ENCODE measurements at regions not wholly inside any gene's neighbourhood (a gene's known extent, or its start where the extent isn't known, plus 50 kb on each side); places are given as distances from the start of the nearest gene placed in this dataset.

DNA sequence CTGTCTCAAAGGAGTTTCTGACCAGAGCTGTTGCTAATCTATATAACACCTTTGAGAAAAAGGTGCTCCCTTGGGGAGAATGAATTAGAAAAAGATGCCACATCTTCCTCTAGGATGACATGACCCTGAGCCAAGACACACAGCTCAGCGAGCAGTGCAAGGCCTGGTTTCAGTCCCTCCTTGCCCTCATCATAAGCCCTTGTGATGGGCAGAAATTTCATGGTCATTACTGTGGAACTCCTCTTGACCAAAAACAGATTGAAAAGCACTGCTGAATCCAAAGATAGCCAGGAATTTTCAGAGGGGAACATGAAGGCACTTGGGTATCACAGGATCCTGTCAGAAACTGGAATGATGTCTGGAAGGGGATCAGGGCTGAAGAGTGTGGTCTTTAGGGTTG is 74.1 kb upstream of the IRX6 start:
- Mint-ChIP-seq H3K27ac (ENCODE audit: low read depth) (no peak overlapping the region), H3K4me1 (no peaks in the 10 kb centered on the region), H3K27me3 (peaks cover 36% of the 10 kb centered on the region), H3K4me3 (no peak overlapping the region), H3K36me3 (ENCODE audit: insufficient read depth) (peaks cover 2% of the 10 kb centered on the region), H3K9me3 (no peaks in the 10 kb centered on the region)
- no peak for DNase-seq (ENCODE audit: low spot score in 2 of 2)
- ATAC-seq (replicated peaks; ENCODE audit: extremely low read depth, poor library complexity, severe bottlenecking): no peak

DNA sequence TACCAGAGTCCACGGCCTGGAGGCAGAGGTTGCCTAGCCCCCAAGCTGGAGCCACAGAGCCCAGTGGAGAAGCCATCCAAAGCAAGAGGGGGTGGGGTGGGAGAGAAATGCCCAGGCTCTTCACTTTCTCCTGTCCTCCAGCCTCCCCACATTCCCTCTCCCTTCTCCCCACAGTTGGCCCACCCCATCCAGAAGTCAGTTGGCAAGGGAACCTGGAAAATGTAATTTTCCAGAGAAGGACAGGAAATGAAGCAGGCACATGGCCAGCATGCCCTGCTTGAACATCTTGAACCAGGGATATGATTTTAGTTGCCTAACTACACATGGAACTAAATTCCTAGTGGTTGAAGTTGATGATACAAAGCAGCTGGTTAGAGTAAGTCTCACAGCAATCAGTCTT is 73.3 kb upstream of the IRX6 start:
- Mint-ChIP-seq H3K9me3 (no peaks in the 10 kb centered on the region), H3K4me1 (no peaks in the 10 kb centered on the region), H3K27me3 (peaks cover 36% of the 10 kb centered on the region), H3K27ac (ENCODE audit: low read depth) (no peak overlapping the region), H3K4me3 (no peak overlapping the region), H3K36me3 (ENCODE audit: insufficient read depth) (peaks cover 2% of the 10 kb centered on the region)
- ATAC-seq (replicated peaks; ENCODE audit: extremely low read depth, poor library complexity, severe bottlenecking) (no peak), DNase-seq (ENCODE audit: low spot score in 2 of 2) (no peak)

DNA sequence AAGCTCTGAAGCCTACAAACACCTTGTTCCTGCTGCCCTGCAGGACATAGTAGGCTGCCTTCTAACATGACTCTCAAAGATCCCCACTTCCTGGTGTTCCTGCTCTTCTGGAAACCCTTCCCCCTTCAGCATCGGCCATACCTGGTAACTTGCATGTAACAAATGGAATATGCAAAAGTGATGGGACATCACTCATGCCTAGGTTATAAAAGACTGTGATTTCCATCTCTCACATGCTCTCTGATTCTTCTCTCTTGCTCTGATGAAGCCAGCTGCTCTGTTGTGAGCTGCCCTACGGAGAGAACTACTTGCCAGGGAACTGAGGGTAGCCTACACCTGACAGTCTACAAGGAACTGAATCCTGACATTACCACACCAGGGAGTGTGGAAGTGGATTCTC is 72.9 kb upstream of the IRX6 start:
- Mint-ChIP-seq H3K36me3 (ENCODE audit: insufficient read depth) (peaks cover 2% of the 10 kb centered on the region), H3K27me3 (peaks cover 37% of the 10 kb centered on the region), H3K27ac (ENCODE audit: low read depth) (no peak overlapping the region), H3K4me1 (no peaks in the 10 kb centered on the region), H3K4me3 (no peak overlapping the region), H3K9me3 (no peaks in the 10 kb centered on the region)
- ATAC-seq (replicated peaks; ENCODE audit: extremely low read depth, poor library complexity, severe bottlenecking) (no peak), DNase-seq (ENCODE audit: low spot score in 2 of 2) (no peak)

DNA sequence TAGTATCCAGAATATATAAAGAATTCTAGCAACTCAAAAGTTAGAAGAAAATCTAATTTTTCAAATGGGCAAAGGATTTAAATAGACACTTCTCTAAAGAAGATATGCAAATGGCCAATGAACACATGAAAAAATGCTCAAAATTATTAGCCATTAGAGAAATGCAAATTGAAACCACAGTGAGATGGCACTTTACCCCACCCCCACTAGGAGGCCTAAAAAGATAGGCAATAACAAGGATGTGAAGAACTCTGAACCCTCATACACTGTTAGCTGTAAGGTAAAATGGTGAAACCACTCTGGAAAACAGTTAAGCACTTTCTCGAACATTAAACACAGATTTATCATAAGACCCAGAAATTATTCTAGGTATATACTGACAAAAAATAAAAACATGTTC is 71.4 kb upstream of the IRX6 start:
- no peak for ATAC-seq (replicated peaks; ENCODE audit: extremely low read depth, poor library complexity, severe bottlenecking)
- Mint-ChIP-seq H3K27me3 (peaks cover 39% of the 10 kb centered on the region), H3K4me3 (no peak overlapping the region), H3K36me3 (ENCODE audit: insufficient read depth) (no peaks in the 10 kb centered on the region), H3K9me3 (no peaks in the 10 kb centered on the region), H3K4me1 (no peaks in the 10 kb centered on the region), H3K27ac (ENCODE audit: low read depth) (no peak overlapping the region)
- DNase-seq (ENCODE audit: low spot score in 2 of 2): no peak

DNA sequence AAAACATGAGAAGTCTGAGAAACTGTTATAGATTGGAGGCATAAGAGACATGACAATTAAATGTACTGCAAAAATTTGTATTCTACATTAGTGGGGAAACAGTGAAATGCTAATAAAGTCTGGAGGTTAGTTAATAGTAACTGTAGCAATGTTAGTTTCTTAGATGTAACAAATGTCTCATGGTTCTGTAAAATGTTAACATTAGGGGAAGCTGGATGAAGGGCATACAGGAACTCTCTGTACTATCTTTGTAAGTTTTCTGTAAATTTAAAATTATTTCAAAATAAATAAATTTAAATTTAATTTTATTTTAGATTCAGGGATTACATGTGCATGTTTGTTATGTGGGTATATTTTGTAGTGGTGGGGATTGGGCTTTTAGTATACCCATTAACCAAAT is 70.0 kb upstream of the IRX6 start:
- Mint-ChIP-seq H3K36me3 (ENCODE audit: insufficient read depth) (no peaks in the 10 kb centered on the region), H3K27me3 (peaks cover 33% of the 10 kb centered on the region), H3K9me3 (no peaks in the 10 kb centered on the region), H3K4me3 (no peak overlapping the region), H3K4me1 (no peaks in the 10 kb centered on the region), H3K27ac (ENCODE audit: low read depth) (no peak overlapping the region)
- DNase-seq (ENCODE audit: low spot score in 2 of 2): no peak
- no peak for ATAC-seq (replicated peaks; ENCODE audit: extremely low read depth, poor library complexity, severe bottlenecking)

DNA sequence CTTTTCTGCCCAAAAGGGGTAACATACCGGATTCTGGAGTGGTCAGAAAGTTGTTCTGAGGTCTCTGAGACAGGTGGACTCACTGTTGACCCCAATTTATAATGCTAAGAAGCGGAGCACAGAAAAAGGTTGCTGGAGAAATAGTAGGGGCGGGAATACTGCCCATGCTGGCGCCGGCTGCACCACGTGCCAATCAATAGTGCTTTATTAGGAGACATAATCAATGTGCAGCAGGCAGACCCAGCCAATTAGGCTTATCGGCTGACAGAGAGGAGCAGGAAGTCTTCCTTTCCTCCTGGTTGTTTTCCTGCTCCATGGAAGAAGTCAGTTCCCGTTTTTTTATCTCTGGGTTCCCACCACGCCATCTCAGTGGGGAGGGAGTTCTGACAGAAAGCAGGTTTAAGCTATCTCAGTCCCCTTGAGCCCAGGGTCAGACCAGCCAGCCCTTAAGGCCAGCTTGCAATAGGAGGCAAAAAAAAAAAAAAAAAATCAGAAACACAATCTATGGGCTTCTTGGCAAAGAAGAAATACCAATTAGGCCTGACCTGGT is 68.2 kb upstream of the IRX6 start:
- Mint-ChIP-seq H3K4me1 (no peaks in the 10 kb centered on the region), H3K27me3 (peaks cover 18% of the 10 kb centered on the region), H3K27ac (ENCODE audit: low read depth) (no peak overlapping the region), H3K9me3 (no peaks in the 10 kb centered on the region), H3K36me3 (ENCODE audit: insufficient read depth) (no peaks in the 10 kb centered on the region), H3K4me3 (no peak overlapping the region)
- ATAC-seq (replicated peaks; ENCODE audit: extremely low read depth, poor library complexity, severe bottlenecking) (no peak), DNase-seq (ENCODE audit: low spot score in 2 of 2) (no peak)

DNA sequence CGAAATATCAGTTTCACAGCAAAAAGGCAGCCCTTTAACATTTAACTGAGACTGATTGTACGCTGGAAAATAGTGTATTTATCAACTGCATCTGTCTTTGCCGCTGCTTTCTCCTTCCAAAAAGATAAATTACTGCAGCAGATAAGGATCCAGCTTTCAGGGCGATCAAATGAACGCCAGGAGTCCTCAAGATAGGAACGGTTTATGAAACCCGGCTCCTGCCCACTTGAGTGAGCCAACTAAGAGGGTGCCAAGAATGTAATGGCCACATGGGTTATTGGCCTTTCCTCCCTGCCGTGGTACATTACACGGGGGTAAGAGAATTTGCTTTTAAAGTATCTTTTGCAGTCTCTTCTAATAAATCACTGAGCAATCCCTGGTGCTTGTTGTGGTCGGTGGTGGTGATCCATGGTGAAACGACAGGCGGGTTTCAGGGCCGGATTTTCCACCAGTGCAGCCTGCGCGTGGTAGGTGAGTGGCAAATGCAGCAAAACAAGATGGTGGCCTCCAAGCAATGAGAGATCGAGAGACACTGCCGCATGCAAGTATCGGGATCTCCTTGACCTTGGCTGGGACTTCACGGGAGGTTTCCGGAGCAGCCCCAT is 67.5 kb upstream of the IRX6 start:
- Mint-ChIP-seq H3K27ac (ENCODE audit: low read depth) (no peak overlapping the region), H3K4me1 (no peaks in the 10 kb centered on the region), H3K4me3 (no peak overlapping the region), H3K36me3 (ENCODE audit: insufficient read depth) (no peaks in the 10 kb centered on the region), H3K27me3 (peaks cover 11% of the 10 kb centered on the region), H3K9me3 (no peaks in the 10 kb centered on the region)
- ATAC-seq (replicated peaks; ENCODE audit: extremely low read depth, poor library complexity, severe bottlenecking) (no peak), DNase-seq (ENCODE audit: low spot score in 2 of 2) (no peak)

DNA sequence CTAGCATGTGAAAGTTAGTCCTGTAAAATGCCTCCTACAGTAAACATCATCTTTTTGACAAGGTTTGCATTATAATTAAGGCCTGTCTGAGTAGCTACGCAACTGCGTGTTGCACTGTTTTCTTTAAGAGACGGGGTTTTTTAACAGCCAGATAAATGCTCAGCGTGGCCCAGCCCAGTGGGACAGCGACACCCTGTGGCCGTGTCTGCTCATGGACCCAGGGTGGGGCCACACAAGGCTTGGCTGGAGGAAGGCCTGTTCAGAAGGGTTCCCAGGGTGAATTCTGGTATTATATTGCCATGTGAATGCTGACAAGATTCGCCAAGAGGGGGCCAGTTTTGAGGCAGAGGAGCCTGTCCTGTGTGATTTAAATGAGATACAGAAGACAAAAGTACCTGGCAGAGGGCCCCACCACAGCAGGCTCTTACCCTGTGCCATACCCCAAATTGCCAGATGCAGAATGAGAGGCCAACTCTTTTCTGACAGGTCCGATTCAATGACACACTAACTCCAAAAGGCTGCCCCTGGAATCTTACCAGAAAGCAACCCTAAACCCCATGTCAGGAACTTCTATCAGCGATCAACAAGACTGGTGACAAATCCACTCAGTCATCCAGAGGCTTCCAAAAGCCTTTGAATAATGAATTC is 65.9 kb upstream of the IRX6 start:
- Mint-ChIP-seq H3K27ac (ENCODE audit: low read depth) (no peak overlapping the region), H3K27me3 (peaks cover 8% of the 10 kb centered on the region), H3K9me3 (no peaks in the 10 kb centered on the region), H3K36me3 (ENCODE audit: insufficient read depth) (no peaks in the 10 kb centered on the region), H3K4me3 (no peak overlapping the region), H3K4me1 (no peaks in the 10 kb centered on the region)
- ATAC-seq (replicated peaks; ENCODE audit: extremely low read depth, poor library complexity, severe bottlenecking) (no peak), DNase-seq (ENCODE audit: low spot score in 2 of 2) (no peak)

DNA sequence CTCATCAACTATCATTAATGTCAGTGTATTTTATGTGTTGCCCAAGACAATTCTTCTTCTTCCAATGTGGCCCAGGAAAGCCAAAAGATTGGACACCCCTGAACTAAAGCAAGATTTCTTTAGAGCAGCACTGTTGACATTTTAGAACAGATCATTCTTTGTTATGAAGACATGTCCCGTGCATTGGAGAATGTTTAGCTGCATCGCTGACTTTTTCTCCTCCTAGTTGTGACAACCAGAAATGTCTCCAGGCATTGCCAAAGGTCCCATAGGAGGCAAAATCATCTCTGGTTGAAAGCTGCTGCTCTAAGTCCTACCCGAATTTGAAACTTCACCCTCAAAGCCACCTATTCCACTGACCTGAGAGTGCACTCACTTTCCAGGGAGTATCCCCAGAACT is 62.7 kb upstream of the IRX6 start:
- no peak overlapping the region for H3K4me3 Mint-ChIP-seq
- peaks cover 6% of the 10 kb centered on the region for H3K27me3 Mint-ChIP-seq
- H3K36me3 Mint-ChIP-seq (ENCODE audit: insufficient read depth): no peaks in the 10 kb centered on the region
- DNase-seq (ENCODE audit: low spot score in 2 of 2) (no peak), ATAC-seq (replicated peaks; ENCODE audit: extremely low read depth, poor library complexity, severe bottlenecking) (no peak)
- H3K9me3 Mint-ChIP-seq: no peaks in the 10 kb centered on the region
- no peaks in the 10 kb centered on the region for H3K4me1 Mint-ChIP-seq
- no peak overlapping the region for H3K27ac Mint-ChIP-seq (ENCODE audit: low read depth)

DNA sequence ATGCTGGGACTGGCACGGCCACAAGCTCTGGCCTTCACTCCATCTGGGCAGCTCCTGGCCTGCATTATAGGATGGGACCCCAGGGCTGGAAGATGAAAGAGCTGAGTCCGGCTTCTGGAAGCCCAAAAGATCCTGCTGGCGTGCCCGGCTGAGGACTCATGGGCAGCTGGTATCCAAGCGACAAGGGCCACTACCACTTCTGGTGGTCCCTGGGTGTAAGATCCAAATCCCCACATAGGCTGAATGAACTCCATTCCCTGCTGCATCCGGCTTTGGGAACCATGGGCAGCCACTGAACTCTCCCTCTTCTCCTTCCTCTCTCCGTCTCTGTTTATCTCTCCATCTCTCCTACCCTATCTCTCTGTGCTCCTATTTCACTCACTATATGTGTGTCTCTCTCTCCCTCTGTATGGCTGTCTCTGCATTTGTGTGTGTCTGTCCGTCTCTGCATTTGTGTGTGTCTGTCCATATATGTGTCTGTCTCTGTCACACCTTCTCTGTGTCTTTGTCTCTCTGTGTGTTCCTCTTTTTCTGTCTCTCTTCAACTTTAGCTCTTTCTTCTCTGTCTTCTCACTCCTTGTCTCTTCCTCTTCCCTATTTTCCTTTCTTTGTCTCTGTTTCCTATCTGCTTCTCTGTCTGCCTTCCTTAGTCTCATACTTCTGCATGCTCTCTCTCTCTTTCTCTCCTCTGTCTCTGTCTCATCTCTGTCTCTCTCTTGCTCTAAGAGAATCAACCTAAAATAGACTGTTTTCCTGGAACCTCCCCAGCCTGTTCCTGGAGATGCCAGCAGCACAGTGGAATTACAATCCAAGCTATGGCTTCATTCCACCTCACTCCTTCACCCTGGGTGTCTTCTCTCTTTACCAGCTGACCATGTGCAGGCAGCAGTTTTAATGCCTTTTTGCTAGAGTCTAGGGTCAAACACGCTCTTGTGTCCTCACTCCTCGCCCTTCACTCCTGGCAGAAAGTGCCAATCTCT is 60.4 kb upstream of the IRX6 start:
- no peak for DNase-seq (ENCODE audit: low spot score in 2 of 2)
- no peak overlapping the region for H3K4me3 Mint-ChIP-seq
- no peak overlapping the region for H3K27ac Mint-ChIP-seq (ENCODE audit: low read depth)
- no peaks in the 10 kb centered on the region for H3K27me3 Mint-ChIP-seq
- H3K36me3 Mint-ChIP-seq (ENCODE audit: insufficient read depth): no peaks in the 10 kb centered on the region
- H3K9me3 Mint-ChIP-seq: no peaks in the 10 kb centered on the region
- H3K4me1 Mint-ChIP-seq: no peaks in the 10 kb centered on the region
- no peak for ATAC-seq (replicated peaks; ENCODE audit: extremely low read depth, poor library complexity, severe bottlenecking)

DNA sequence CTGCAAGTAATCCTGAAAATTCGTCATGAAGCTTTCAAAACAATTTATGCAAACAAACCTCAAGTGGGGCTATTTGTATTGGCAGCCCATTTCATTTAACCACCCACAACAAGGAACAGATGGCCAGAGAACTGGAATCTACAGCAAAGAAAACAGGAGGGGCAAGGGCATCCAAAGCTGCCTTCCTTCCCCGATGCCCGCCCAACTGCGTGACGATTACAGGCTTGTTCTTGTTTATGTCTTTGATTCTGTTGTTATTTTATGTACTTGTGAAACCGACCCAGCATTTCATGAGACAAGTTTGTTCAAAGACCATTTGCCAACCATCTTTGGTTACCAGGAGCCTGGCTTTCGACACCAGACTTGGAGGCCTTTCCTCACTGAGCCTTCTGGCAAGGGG is 59.1 kb upstream of the IRX6 start:
- no peak overlapping the region for H3K27ac Mint-ChIP-seq (ENCODE audit: low read depth)
- no peaks in the 10 kb centered on the region for H3K36me3 Mint-ChIP-seq (ENCODE audit: insufficient read depth)
- DNase-seq (ENCODE audit: low spot score in 2 of 2) (no peak), ATAC-seq (replicated peaks; ENCODE audit: extremely low read depth, poor library complexity, severe bottlenecking) (no peak)
- H3K4me1 Mint-ChIP-seq: no peaks in the 10 kb centered on the region
- no peaks in the 10 kb centered on the region for H3K9me3 Mint-ChIP-seq
- no peak overlapping the region for H3K4me3 Mint-ChIP-seq
- H3K27me3 Mint-ChIP-seq: no peaks in the 10 kb centered on the region

DNA sequence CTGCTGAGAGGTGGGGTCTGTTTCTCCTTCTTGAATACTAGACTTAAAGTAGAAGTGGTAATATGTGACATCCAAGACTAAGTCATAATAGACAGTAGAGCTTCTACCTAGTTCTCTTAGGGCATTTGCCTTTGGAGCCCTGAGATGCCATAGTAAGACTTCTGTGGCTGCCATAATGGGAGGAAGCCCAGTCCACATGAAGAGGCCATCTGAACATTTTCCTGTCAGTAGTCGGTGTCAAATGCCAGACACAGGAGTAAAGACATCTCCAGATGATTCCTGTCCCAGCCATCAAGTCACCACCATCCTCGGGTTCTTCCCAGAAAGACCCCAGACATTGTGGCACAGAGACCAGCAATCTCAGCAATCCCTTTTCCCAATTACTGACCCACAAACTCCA is 58.1 kb upstream of the IRX6 start:
- no peaks in the 10 kb centered on the region for H3K36me3 Mint-ChIP-seq (ENCODE audit: insufficient read depth)
- ATAC-seq (replicated peaks; ENCODE audit: extremely low read depth, poor library complexity, severe bottlenecking) (no peak), DNase-seq (ENCODE audit: low spot score in 2 of 2) (no peak)
- no peak overlapping the region for H3K4me3 Mint-ChIP-seq
- H3K4me1 Mint-ChIP-seq: no peaks in the 10 kb centered on the region
- H3K27ac Mint-ChIP-seq (ENCODE audit: low read depth): no peak overlapping the region
- no peaks in the 10 kb centered on the region for H3K27me3 Mint-ChIP-seq
- H3K9me3 Mint-ChIP-seq: no peaks in the 10 kb centered on the region
